Astrocyte of the spinal cord (primary cell): ENCODE measurements at regions not wholly inside any gene's neighbourhood (a gene's known extent, or its start where the extent isn't known, plus 50 kb on each side); places are given as distances from the start of the nearest gene placed in this dataset.
A peak's percentile ranks its signal among the peaks of the same experiment; 100 is the strongest.
"Not testable (repeated sequence)": the region's sequence is repeated elsewhere in the genome, so short reads cannot be mapped to it uniquely, and the experiment has no call there.

Experiments
- DNase-seq: peaks from one replicate; pipeline ENCODE4 v3.0.0; 2011; ENCODE audit warnings: low read depth, low spot score
- H3K4me3 ChIP-seq: 2 replicates; pipeline ENCODE4 v1.5.1; 2011; ENCODE audit warnings: low read depth, mild to moderate bottlenecking, low read length, moderate library complexity
- CTCF ChIP-seq: IDR thresholded peaks from 2 replicates; pipeline ENCODE4 v1.5.1; 2012; ENCODE audit warnings: low read depth, mild to moderate bottlenecking, low read length, inconsistent platforms
- in situ Hi-C: cut with HindIII; loops from 2 replicates; pipeline ENCODE4 v1.10.0; 2017; ENCODE audit warnings: low sequenced_read_pairs

DNA sequence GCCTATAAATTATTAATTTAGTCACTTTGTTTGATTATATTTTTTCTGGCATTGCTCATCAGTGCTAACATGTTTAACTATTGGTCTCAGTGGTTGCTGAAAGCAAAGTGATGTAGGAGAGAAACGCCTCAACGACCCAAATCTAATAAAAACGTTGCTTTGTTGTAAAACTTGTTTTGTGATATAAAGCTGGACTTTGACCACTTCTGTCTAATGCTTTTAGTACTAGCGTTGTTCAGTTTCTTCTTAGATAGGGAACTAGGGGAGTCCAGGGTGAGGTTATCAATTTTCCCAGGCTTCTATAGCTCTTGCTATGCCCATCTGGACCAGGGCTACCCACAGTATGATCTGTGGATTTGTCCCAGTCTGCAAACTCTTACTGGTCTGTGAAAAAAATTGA lies 80.6 kb upstream of the TBC1D5 start:
- in situ Hi-C loops: no loop called here
- no peak overlapping the region for H3K4me3 ChIP-seq
- TF ChIP-seq CTCF: no peak
- no peak for DNase-seq

- no peak overlapping the region for H3K4me3 ChIP-seq
- DNase-seq: peak; percentile 3
- no peak for TF ChIP-seq CTCF
- in situ Hi-C loops: no loop called here
These were observed 78.3 kb upstream of the TBC1D5 start for GRCh38 chr3:17820704-17821103.

DNA sequence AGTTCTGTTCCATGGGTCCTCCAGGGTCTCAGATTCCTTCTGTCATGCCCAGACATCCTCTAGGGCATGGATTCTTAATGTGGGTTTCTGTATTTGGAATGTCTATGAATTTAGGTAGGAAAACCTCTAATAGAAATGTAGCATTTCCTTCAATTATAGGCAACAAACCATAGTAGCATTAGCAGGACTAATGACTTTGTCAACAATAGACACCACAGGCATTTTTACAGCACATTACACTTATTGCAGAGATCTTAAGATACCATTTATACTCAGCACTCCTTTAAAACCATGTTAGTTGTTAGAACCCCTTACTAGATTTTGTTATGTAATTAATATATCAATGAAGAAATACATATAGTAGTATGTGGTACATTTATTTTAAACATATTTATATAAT lies 77.8 kb upstream of the TBC1D5 start:
- H3K4me3 ChIP-seq: no peak overlapping the region
- no peak for DNase-seq
- no peak for TF ChIP-seq CTCF
- in situ Hi-C loops: no loop called here

DNA sequence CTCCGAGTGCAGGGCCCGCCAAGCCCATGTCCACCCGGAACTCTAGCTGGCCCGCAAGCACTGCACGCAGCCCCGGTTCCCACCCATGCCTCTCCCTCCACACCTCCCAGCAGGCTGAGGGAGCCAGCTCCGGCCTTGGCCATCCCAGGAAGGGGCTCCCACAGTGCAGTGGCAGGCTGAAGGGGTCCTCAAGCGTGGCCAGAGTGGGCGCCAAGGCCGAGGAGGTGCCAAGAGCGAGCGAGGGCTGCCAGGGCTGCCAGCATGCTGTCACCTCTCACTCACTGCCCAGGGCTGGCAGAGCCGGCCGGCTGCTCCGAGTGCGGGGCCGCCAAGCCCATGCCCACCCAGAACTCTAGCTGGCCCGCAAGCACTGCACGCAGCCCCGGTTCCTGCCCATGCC lies 75.5 kb upstream of the TBC1D5 start:
- DNase-seq, in situ Hi-C loops, H3K4me3 ChIP-seq: not testable (repeated sequence)

GRCh38 chr3:17817545-17817944 lies 75.1 kb upstream of the TBC1D5 start:
- no peak for DNase-seq
- in situ Hi-C loops: no loop called here
- TF ChIP-seq CTCF: no peak
- H3K4me3 ChIP-seq: no peak overlapping the region

- DNase-seq, in situ Hi-C loops, H3K4me3 ChIP-seq: not testable (repeated sequence)
These were observed 74.4 kb upstream of the TBC1D5 start for GRCh38 chr3:17816839-17817238.

- H3K4me3 ChIP-seq, in situ Hi-C loops, DNase-seq: not testable (repeated sequence)
These were observed 69.9 kb upstream of the TBC1D5 start for GRCh38 chr3:17812328-17812727.

DNA sequence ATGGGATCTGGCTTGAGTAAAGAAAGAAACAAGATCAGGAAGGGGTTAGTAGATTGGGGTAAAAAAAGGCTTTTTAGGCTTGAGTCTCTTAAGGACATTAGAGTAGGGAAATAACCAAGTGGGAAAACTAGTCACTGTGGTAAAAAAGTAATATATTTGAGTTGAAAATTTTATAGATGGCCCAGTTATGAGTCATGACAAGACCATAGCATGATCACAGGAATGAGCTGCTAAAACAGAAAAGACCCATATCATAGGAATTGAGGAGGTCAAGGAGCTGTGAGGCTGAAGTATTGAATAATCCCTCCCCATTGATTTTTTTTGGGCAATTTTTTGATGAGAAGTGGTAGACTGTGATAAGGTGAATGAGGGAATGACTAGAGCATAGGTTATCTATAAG lies 69.2 kb upstream of the TBC1D5 start:
- no peak for DNase-seq
- in situ Hi-C loops: no loop called here
- H3K4me3 ChIP-seq: no peak overlapping the region
- TF ChIP-seq CTCF: no peak
